Gastroesophageal sphincter (tissue), 3 donors: ENCODE measurements at regions not wholly inside any gene's neighbourhood (a gene's known extent, or its start where the extent isn't known, plus 50 kb on each side); places are given as distances from the start of the nearest gene placed in this dataset.

Experiments used
- EP300 ChIP-seq: sonication (generic); formaldehyde crosslinking; IDR thresholded peaks from one replicate; pipeline ENCODE4 v1.6.1; 2017; ENCODE audit warnings: antibody characterized with exemption, mild to moderate bottlenecking
- POLR2A ChIP-seq, 2 donors: fragments of 450-650 bp; IDR thresholded peaks; one replicate each; pipeline ENCODE4 v1.6.1; 2017; ENCODE audit warnings: antibody characterized with exemption in 2 of 2, mild to moderate bottlenecking in 2 of 2, moderate library complexity in 1 of 2
- POLR2AphosphoS5 ChIP-seq: sonication (generic); formaldehyde crosslinking; IDR thresholded peaks from one replicate; pipeline ENCODE4 v1.6.1; 2017; ENCODE audit warnings: antibody characterized with exemption
- TF ChIP-seq, protein P1 (sequence below), 4 experiments: fragments of 200-600 bp in 2 of 4; fragments of 450-650 bp in 2 of 4; sonication (generic) in 1 of 4; IDR thresholded peaks; one replicate each; pipeline ENCODE4 v1.5.1; 2017 to 2019; ENCODE audit warnings: antibody characterized with exemption in 4 of 4, mild to moderate bottlenecking in 2 of 4, moderate library complexity in 2 of 4

DNA sequence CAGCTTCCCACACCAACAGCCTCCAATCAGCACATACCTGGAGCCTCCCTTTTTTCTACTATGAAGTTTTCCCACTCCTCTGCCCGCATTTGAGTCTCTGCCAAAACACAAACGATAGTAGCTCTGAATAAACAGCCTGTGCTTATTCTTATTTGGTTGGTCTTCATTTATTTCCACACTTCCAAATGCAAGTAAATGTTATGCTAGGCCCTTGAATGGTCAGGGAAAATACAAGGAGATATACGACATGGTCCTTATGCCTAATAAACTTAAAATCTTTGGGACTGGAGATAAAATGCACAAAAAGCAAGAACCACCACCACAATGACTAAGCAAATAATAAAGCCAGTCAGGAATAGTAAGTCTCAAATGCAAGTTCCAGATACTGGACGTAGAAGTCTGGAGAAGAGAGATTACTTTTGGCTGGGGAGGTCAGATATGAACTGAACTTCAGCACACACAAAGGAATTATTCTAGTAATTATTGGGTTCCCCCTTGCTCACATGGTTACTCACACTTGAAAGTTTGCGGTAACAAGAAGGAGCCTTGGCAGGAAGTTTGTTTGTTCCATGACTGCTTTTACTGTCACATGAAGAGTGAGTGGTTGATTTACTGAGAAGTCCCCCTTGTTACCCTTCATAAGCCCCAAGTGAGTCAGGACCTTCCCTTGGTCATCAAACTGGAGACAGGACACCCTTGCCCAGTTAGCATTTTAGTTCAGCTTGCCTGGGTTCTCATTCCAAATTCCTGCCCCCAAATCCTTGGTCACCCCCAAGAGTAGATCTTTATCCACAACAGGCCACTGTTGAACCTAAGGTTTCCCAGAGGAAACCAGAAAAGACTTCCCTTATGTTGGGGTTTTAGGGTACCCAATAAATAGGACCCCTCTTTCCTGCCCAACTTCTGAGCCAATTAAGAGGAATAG is 511.2 kb upstream of the JARID2 start:
- TF ChIP-seq, protein P1, sequence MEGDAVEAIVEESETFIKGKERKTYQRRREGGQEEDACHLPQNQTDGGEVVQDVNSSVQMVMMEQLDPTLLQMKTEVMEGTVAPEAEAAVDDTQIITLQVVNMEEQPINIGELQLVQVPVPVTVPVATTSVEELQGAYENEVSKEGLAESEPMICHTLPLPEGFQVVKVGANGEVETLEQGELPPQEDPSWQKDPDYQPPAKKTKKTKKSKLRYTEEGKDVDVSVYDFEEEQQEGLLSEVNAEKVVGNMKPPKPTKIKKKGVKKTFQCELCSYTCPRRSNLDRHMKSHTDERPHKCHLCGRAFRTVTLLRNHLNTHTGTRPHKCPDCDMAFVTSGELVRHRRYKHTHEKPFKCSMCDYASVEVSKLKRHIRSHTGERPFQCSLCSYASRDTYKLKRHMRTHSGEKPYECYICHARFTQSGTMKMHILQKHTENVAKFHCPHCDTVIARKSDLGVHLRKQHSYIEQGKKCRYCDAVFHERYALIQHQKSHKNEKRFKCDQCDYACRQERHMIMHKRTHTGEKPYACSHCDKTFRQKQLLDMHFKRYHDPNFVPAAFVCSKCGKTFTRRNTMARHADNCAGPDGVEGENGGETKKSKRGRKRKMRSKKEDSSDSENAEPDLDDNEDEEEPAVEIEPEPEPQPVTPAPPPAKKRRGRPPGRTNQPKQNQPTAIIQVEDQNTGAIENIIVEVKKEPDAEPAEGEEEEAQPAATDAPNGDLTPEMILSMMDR (IDR thresholded peaks at IDR 0.05) = no peak
- TF ChIP-seq POLR2A (IDR thresholded peaks at IDR 0.05) (no peak), POLR2AphosphoS5 (no peak), EP300 (no peak)
